LNCaP clone FGC (cell line): ENCODE measurements at regions not wholly inside any gene's neighbourhood (a gene's known extent, or its start where the extent isn't known, plus 50 kb on each side); places are given as distances from the start of the nearest gene placed in this dataset.

Experiments
- DNase-seq: peaks from one replicate; pipeline ENCODE4 v3.0.0-alpha.2; 2011; ENCODE audit warnings: low read depth
- H3K4me3 ChIP-seq: 2 replicates; pipeline ENCODE4 v1.5.1; 2011; ENCODE audit warnings: mild to moderate bottlenecking, low read depth, low read length, control low read depth
- TF ChIP-seq, protein P1 (sequence below): IDR thresholded peaks from 2 replicates; pipeline ENCODE4 v1.5.1; 2012; ENCODE audit warnings: mild to moderate bottlenecking; ENCODE audit not compliant: control insufficient read depth, insufficient read depth; ENCODE audit errors: extremely low read depth

DNA sequence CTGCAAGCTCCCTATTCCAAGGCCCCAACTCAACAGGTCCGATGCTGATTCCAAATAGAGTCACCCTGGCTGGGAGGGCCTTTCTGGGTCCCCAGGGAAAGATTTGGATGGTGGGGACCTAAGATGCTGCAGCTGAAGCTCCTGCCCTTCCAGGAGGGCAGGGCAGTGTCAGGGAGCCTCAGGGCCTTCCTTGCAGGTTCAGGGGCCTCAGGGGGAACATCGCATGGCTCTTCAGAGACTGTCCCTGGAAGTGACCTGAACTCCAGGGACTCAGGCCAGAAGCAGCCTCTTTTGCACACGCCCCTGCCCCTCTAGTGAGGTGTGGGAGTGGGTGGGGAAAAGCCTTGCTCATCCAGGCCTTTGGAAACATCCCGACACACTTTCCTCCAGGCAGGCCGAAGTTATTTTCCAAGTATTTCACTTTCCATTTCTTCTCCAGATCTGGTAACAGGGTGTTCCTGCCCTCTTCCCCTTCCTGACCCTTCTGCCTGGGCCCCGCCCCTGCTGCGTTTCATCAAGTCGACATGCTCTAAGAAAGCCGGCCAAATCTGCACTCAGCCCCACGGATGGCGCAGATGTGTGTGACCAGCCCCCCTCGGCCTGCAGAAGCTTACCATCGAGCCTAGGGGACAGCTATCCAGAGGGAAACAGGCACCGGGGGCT lies 159.5 kb downstream of the FGF18 start:
- H3K4me3 ChIP-seq: no peak overlapping the region
- TF ChIP-seq, protein P1, sequence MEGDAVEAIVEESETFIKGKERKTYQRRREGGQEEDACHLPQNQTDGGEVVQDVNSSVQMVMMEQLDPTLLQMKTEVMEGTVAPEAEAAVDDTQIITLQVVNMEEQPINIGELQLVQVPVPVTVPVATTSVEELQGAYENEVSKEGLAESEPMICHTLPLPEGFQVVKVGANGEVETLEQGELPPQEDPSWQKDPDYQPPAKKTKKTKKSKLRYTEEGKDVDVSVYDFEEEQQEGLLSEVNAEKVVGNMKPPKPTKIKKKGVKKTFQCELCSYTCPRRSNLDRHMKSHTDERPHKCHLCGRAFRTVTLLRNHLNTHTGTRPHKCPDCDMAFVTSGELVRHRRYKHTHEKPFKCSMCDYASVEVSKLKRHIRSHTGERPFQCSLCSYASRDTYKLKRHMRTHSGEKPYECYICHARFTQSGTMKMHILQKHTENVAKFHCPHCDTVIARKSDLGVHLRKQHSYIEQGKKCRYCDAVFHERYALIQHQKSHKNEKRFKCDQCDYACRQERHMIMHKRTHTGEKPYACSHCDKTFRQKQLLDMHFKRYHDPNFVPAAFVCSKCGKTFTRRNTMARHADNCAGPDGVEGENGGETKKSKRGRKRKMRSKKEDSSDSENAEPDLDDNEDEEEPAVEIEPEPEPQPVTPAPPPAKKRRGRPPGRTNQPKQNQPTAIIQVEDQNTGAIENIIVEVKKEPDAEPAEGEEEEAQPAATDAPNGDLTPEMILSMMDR: no peak
- DNase-seq: no peak

DNA sequence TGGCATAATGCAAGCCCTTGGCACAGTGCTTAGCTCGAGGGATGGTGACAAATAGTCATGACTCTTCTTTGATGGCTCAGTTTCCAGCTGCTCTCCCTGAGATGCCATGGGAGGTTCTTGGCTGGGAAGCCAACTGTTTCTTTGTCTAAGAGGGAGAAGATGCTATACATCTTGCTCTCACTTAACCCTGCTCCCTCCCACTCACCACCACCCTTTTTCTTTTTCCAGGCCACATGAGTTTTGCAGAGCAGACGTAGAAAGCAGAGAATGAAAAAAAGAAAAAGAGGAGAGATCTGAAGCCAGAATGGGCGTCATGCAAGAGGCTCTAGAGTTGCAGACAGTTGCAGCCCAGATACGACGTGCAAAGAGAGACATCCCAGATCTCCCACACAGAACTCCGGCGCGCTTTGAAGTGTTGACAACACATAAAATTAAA lies 160.5 kb downstream of the FGF18 start:
- no peak overlapping the region for H3K4me3 ChIP-seq
- TF ChIP-seq, protein P1: no peak
- DNase-seq: no peak

DNA sequence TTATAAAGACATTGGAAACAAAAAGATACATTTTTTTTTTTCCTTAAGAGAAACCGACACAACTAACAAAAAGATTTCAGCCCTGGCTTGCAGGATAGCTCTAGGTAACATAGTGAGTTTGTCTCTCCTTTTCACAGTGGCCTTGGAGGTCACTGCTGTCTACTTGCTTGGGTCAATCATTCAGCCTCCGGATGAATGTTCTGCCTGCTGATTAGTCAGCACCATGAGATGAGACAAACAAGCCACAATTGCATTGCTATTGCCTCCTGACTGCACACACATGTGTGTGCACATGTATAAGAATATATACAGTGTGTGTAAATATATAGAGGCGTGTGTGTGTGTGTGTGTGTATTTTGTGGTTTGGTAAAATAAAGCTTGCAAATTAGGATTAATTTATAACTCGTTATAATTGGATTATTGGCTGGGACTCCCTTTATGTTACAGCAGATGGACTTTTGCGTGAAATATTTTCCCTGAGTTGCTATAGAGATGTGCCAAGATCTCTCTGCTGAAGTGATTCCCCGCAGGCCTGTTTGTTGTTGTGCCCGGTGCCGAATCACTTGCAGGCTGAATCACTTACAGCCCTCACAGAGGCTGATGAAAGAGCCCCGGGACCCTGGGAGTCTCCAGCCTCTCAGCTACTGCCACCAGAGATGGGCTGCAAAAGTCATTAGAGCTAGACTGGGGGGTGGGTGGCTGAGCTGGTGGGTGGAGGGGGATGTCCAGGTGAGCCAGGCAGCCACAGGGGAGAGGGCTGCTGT lies 161.2 kb downstream of the FGF18 start:
- DNase-seq: no peak
- TF ChIP-seq, protein P1: no peak

DNA sequence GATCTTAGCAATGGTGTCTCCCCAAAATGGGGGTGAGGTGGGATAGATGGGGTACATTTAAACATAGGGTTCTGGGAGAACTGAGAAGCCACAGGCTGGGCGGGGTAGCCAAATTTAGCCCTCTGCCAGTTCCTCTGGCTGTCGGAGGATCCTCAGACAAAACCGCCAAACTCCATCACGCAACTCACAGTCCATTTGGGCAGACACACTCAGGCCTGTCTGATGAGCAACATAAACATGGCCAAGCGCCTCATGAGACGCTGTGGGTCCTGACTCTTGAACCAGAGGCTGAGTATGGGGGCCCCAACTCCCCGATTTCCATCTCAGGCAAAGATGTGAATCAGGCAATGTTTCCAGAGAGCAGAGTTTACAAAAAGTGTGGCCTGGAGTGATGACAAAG lies 162.3 kb downstream of the FGF18 start:
- DNase-seq: no peak
- H3K4me3 ChIP-seq: no peak overlapping the region
- TF ChIP-seq, protein P1: no peak

More for the DNA sequence above, 161.2 kb downstream of the FGF18 start:
- no peak overlapping the region for H3K4me3 ChIP-seq

DNA sequence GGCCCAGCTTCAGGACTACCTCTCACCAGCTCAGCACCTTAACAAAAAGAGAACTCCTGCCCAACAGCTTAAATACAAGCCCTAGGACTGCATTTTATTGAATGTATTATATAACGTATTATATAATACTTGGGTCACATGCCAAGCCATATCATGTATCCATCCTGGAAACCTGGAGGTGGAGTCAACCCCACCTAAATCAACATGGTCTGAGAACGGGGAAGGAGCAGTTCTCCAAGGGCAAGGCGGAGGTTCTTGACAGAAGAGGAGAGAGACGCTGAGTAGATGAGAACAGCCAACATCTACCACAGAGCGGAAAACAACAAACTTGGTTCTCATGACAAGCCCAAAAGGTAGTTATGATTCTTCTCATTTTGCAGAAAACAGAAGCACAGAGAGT lies 163.4 kb downstream of the FGF18 start:
- TF ChIP-seq, protein P1: no peak
- peak; percentile 1 for DNase-seq
- H3K4me3 ChIP-seq: no peak overlapping the region

DNA sequence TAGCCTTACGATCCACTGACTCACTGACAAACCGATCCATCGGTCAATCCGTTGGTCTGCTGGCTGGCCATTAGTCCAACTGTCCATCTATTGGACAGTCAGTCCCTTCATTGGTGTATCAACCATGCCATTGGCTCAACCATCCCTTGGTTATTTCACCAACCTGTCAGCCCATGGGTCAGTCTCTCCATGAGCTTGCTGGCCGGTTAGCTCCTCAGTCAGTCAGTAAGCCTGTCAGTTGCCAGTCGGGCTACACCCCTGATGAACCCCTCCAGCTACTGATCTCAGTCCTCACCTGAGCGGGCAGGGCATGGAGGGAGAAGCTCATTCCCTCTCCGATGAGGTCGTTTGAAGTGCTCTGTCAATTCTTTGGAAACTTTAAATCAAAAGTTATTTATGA lies 166.5 kb downstream of the FGF18 start:
- DNase-seq: no peak
- TF ChIP-seq, protein P1: no peak
- no peak overlapping the region for H3K4me3 ChIP-seq
